Pulmonary artery endothelial cell (primary cell): ENCODE measurements at regions not wholly inside any gene's neighbourhood (a gene's known extent, or its start where the extent isn't known, plus 50 kb on each side); places are given as distances from the start of the nearest gene placed in this dataset.
"Not testable (repeated sequence)": the region's sequence is repeated elsewhere in the genome, so short reads cannot be mapped to it uniquely, and the experiment has no call there.

ENCODE experiments used
- DNase-seq: peaks from one replicate; pipeline ENCODE4 v3.0.0-alpha.2; 2011; ENCODE audit warnings: low read depth, low spot score

GRCh38 chr4:124454772-124455270 is 257.7 kb downstream of the ANKRD50 start:
- no peak for DNase-seq

DNA sequence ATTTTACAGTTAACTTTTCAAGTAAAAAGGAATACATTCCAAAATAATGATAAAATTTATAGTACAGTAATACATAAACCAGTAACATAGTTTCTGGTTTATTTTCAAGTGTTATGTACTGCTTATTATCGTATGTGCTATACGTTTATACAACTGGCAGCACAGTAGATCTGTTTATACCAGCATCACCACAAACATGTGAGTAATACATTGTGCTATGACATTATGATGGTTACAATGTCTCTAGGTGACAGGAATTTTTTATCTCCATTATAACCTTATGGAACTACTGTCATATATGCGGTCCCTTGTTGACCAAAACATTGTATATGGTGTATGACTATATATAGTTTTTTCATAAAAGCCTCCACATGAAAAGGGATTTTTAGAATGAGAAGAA is 256.9 kb downstream of the ANKRD50 start:
- no peak for DNase-seq

GRCh38 chr4:124459196-124459940 is 253.2 kb downstream of the ANKRD50 start:
- no peak for DNase-seq

DNA sequence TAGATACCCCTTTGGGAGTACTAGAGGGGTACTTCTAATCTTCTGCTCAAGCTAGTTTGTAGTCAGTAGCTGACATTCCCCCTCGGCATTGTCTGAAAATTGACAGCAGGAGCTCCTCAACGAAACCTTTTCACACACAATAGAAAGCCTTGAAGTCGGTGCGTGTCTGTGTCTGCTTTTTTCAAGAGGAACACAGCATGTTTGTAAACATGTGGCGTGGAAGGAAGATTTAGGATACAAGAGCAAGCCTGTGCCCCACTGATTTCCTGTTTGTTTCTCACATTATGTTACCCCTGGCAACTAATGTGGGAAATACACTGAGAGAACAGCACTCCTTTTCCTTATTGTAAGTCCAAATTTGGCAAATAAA is 252.6 kb downstream of the ANKRD50 start:
- DNase-seq, result peak; percentile 19

DNA sequence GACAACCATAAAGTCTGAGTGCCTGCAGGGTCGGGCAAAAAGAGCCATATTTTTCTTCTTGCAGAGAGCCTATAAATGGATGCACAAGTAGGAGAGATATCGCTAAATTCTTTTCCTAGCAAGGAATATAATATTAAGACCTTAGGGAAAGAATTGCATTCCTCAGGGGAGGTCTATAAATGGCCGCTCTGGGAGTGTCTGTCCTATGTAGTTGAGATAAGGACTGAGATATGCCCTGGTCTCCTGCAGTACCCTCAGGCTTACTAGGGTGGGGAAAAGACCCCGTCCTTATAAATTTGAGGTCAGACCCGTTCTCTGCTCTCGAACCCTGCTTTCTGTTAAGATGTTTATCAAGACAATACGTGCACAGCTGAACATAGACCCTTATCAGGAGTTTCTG is 250.9 kb downstream of the ANKRD50 start:
- not testable (repeated sequence) for DNase-seq

- DNase-seq, result no peak
These were observed 249.3 kb downstream of the ANKRD50 start for GRCh38 chr4:124462954-124463828.

- DNase-seq, result no peak
These were observed 247.7 kb downstream of the ANKRD50 start for GRCh38 chr4:124464836-124465235.

- DNase-seq, result no peak
These were observed 244.2 kb downstream of the ANKRD50 start for GRCh38 chr4:124468360-124468759.

DNA sequence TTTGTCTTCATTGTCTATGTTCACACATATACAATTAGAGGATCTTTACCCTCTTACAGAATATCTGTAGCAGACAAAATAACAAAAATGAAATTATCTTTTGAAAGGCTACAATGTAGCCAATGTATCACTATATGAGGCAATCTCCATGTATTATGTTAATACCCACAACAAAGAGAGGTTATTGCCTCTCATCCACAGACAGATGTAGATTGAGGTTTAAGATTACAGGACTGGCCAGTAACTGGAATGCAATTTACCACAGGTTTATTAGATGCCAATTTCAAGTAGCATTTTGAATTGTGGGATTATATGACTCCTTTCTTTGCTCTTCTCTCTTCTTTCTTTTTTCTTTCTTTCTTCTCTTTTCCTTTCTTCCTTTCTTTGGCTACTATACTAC is 242.6 kb downstream of the ANKRD50 start:
- DNase-seq, result no peak

DNA sequence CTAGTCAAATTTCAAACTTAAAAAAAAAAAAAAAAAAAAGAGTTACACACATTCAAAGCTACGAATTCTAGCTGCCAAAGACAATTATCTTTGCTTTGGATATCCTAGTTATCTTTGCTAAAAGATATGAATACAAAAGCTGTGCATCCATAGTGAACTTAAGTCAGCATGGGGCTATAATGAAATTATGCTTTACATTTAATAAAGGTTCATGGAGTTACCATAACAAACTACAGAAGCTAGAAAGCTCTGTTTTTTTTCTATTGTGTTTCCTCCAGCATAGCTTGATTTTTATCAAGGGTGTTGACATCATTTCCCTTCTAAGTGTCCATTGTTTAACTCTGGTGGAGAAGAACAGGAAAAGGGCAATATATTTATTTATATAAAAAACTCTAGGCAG is 234.1 kb downstream of the ANKRD50 start:
- peak; percentile 68 for DNase-seq

GRCh38 chr4:124480061-124480460 is 232.5 kb downstream of the ANKRD50 start:
- DNase-seq, result no peak

DNA sequence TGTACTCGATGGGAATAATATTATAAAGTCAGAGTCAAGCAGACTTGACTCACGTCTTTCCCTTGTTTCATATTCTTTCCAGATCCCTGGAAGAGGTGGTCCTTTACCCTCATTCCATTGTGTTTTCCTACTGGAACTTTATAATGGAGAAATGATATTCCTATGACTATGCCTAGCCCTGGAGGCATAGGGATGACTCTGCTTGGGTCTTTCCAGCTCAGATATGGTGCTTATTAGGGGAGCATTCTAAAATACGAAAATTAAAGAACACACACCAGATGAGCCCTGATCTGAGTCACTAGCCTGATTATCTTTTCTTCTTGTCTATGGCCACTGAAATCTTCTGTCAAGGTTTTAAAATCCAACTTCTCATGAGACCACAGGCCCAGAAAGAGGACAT is 231.4 kb downstream of the ANKRD50 start:
- no peak for DNase-seq

GRCh38 chr4:124483048-124483906 is 229.3 kb downstream of the ANKRD50 start:
- no peak for DNase-seq

DNA sequence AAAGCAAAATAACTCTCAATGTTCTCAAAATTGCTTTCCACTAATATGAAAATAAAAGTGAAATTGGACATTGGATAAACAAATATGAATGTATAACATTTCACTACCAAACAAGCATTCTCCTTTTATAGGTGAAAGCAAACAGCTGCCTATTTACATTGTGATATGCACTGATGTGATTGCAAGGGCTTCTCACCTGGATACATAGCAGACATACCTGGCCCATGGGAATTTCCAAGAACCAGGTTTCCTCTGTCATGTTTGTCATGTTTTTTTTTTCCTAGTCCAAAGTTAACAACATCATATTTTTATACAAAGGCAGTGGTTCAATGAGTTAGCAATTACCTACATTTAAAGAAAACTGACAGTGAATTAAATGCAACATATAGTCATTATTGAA is 228.5 kb downstream of the ANKRD50 start:
- DNase-seq, result no peak

- DNase-seq, result no peak
These were observed 227.6 kb downstream of the ANKRD50 start for GRCh38 chr4:124484940-124485339.

DNA sequence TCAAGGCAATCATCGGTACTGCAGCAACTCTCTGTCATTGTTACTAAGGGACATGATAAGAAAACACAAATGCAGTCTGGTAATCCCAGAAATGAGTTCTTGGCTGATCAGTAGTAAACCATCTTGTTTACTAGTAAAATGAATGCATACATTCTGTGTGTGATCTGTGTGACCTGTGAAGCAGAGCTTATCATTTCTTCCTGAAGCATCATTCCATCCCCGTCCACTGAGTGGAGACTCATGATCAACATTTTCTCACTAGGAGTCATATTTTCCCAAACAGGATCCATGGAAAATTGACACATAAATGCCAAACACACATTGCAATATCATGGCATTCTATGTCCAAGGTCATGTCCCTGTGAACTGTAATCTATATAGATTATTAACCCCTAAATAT is 226.1 kb downstream of the ANKRD50 start:
- no peak for DNase-seq

DNA sequence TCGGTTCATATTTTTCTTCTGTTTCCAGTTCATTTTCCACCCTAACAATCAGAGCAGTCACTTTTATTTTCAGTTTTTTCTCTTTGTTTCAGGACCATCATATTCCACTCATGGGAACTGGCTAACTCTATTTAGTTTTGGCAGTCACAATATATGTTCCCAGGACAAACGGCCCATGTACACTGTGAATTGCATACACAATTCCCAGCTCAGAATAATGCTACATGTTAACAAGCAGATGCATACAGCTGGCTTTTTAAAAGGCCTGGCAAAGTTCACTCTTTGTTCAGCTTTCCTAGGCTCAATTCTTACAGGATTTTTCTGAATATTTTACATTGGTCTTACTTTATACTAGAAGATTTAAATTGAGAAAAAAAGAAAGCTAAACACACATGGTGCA is 224.9 kb downstream of the ANKRD50 start:
- DNase-seq, result no peak

DNA sequence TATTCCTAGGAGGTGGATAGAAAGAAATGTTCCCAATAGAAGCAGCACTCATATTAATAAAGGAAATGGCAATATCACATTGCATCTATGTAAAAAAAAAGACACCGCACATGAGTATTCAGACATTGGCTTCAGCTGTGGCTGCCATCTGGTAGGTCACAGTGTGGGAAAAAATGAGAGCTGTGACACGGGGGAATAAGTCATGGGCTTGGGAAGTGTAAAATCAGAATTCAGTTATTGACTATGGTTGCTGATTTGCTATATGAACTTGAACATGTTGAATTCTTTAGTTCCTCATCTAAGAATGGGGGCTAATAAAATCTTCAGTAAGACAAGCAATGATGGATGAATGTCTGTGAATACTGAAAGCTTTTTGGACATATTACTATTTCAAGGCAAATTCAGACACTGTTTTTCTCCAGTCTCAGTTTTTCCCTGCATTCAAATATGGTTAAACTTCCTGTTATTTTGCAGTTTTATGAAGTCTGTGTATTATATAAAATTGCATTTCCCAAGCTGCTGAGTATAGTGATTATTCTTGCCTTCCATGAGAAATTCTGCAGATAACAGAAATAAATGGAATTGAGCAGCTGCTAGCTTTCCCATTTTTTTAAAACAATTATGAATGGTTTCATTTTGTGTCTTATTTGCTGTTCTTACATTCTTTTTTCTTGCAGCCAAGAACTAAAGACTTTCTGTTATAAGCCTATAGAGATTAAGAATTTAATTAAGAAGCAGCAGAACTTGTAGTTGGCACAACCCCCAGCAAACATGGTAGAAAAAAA is 221.0 kb downstream of the ANKRD50 start:
- DNase-seq, result no peak

- no peak for DNase-seq
These were observed 213.3 kb downstream of the ANKRD50 start for GRCh38 chr4:124499261-124499660.

- no peak for DNase-seq
These were observed 211.0 kb downstream of the ANKRD50 start for GRCh38 chr4:124501576-124501975.

DNA sequence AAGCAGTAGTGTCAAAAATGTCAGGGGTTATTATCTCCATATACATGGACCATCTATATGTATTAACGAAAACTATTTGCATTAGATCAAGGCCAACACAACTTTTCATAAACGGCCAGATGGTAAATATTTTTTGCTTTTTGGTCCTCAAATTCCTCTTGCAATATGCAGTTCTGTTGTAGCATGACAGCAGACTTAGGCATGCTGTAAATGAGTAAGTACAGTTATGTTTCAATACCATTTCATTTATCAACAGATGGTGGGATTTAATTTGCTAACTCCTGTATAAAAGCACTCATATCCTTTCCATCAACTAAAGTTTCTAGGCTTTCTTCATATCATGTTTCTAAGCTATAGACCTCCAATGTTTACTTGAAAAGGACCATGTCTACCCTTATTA is 208.1 kb downstream of the ANKRD50 start:
- DNase-seq, result no peak
